Keratinocyte (primary cell): ENCODE measurements at regions not wholly inside any gene's neighbourhood (a gene's known extent, or its start where the extent isn't known, plus 50 kb on each side); places are given as distances from the start of the nearest gene placed in this dataset.

Experiments
- CTCF ChIP-seq, 3 experiments: IDR thresholded peaks in 1 of 3; conservative IDR thresholded peaks in 1 of 3; optimal IDR thresholded peaks in 1 of 3; 2 replicates in 2 of 3; 3 replicates in 1 of 3; pipeline versions ENCODE3 to v1.5.1; 2011; ENCODE audit warnings: low read length in 3 of 3, mild to moderate bottlenecking in 3 of 3, moderate library complexity in 2 of 3, control low read depth in 1 of 3, inconsistent platforms in 1 of 3; ENCODE audit not compliant: insufficient read depth in 2 of 3; ENCODE audit errors: extremely low read depth in 1 of 3
- EZH2 ChIP-seq: IDR thresholded peaks from one replicate; pipeline ENCODE4 v1.6.1; 2012; ENCODE audit warnings: inconsistent platforms, mild to moderate bottlenecking, low read length, moderate library complexity

DNA sequence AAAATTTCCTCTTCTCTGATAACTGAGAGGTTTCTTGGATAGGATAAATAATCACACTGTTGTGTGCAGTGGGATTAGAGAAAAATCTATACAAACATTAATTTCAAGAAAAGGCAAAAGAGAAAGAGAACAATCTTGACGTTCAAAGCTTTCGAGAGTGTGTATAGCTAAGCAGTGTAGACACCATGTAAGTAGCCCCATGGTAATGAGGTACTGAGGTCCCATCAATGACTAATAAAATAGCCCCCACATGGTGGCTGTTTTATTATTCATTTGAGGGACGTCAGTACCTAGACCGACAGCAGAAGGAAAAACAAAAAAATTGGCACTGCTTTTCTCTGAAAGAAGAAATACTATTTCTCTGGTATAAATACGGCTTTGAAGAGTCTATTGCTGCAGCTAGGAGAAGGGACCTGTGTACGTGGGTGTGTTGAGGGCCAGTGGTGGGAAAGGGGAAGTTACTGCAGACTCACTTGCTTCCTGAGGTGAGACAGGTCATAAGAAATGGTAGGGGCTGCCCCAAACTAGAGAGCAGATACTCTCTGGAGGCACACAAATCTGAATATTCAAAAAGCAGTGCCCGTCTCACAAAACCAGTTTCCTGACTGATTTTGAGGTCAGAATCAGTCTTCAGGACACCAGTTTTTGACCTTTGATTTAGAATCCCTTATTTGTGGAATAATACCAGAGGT is 339.8 kb downstream of the EMP1 start:
- TF ChIP-seq CTCF (optimal IDR thresholded peaks at IDR 0.05 in 1 of 3, IDR thresholded peaks at IDR 0.05 in 1 of 3, conservative IDR thresholded peaks at IDR 0.05 in 1 of 3; ENCODE audit: extremely low read depth in 1 of 3, insufficient read depth in 2 of 3, low read length in 3 of 3): no peak
- no peak for TF ChIP-seq EZH2
